ENCODE measurements at regions not wholly inside any gene's neighbourhood (a gene's known extent, or its start where the extent isn't known, plus 50 kb on each side); places are given as distances from the start of the nearest gene placed in this dataset.
"Not testable (repeated sequence)": the region's sequence is repeated elsewhere in the genome, so short reads cannot be mapped to it uniquely, and the experiment has no call there.

- no peak for DNase-seq (ENCODE audit: low read depth)
These were observed 397.6 kb downstream of the GBE1 start for GRCh38 chr3:81363816-81364215.

- DNase-seq (ENCODE audit: low read depth): no peak
These were observed 407.3 kb downstream of the GBE1 start for GRCh38 chr3:81354119-81354518.

GRCh38 chr3:81352867-81353266 is 408.6 kb downstream of the GBE1 start:
- DNase-seq (ENCODE audit: low read depth): no peak

GRCh38 chr3:81349816-81350340 is 411.6 kb downstream of the GBE1 start:
- no peak for DNase-seq (ENCODE audit: low read depth)

- DNase-seq (ENCODE audit: low read depth): no peak
These were observed 422.2 kb downstream of the GBE1 start for GRCh38 chr3:81339040-81339845.

GRCh38 chr3:81336470-81336869 is 425.0 kb downstream of the GBE1 start:
- no peak for DNase-seq (ENCODE audit: low read depth)

GRCh38 chr3:81329835-81330234 is 431.6 kb downstream of the GBE1 start:
- DNase-seq (ENCODE audit: low read depth): not testable (repeated sequence)

- DNase-seq (ENCODE audit: low read depth): no peak
These were observed 435.2 kb downstream of the GBE1 start for GRCh38 chr3:81326245-81326644.

GRCh38 chr3:81320862-81321261 is 440.6 kb downstream of the GBE1 start:
- DNase-seq (ENCODE audit: low read depth): no peak

- no peak for DNase-seq (ENCODE audit: low read depth)
These were observed 446.4 kb downstream of the GBE1 start for GRCh38 chr3:81315030-81315429.

- no peak for DNase-seq (ENCODE audit: low read depth)
These were observed 450.1 kb downstream of the GBE1 start for GRCh38 chr3:81311321-81311720.

- DNase-seq (ENCODE audit: low read depth): no peak
These were observed 453.1 kb downstream of the GBE1 start for GRCh38 chr3:81308306-81308705.

GRCh38 chr3:81307221-81307620 is 454.2 kb downstream of the GBE1 start:
- no peak for DNase-seq (ENCODE audit: low read depth)

GRCh38 chr3:81303321-81303720 is 458.1 kb downstream of the GBE1 start:
- no peak for DNase-seq (ENCODE audit: low read depth)

GRCh38 chr3:81302045-81302444 is 459.4 kb downstream of the GBE1 start:
- no peak for DNase-seq (ENCODE audit: low read depth)

- DNase-seq (ENCODE audit: low read depth): no peak
These were observed 460.2 kb downstream of the GBE1 start for GRCh38 chr3:81301230-81301629.

GRCh38 chr3:81300324-81300927 is 461.0 kb downstream of the GBE1 start:
- no peak for DNase-seq (ENCODE audit: low read depth)

- DNase-seq (ENCODE audit: low read depth): no peak
These were observed 462.0 kb downstream of the GBE1 start for GRCh38 chr3:81299481-81299880.

- DNase-seq (ENCODE audit: low read depth): no peak
These were observed 465.4 kb downstream of the GBE1 start for GRCh38 chr3:81295906-81296577.

GRCh38 chr3:81293156-81293555 is 468.3 kb downstream of the GBE1 start:
- DNase-seq (ENCODE audit: low read depth): no peak

- DNase-seq (ENCODE audit: low read depth): no peak
These were observed 469.9 kb downstream of the GBE1 start for GRCh38 chr3:81291586-81291985.

- DNase-seq (ENCODE audit: low read depth): no peak
These were observed 471.8 kb downstream of the GBE1 start for GRCh38 chr3:81289676-81290075.
